GM06990 (cell line): ENCODE measurements at regions not wholly inside any gene's neighbourhood (a gene's known extent, or its start where the extent isn't known, plus 50 kb on each side); places are given as distances from the start of the nearest gene placed in this dataset.

Experiments used
- DNase-seq: peaks from one replicate; pipeline ENCODE4 v3.0.0-alpha.2; 2011; ENCODE audit not compliant: insufficient read length; ENCODE audit errors: extremely low read depth
- H3K27me3 ChIP-seq: replicated peaks from 2 replicates; pipeline ENCODE4 v1.6.0; 2011; ENCODE audit warnings: low read length; ENCODE audit not compliant: control insufficient read depth, insufficient read depth
- H3K36me3 ChIP-seq: 2 replicates; pipeline ENCODE4 v1.5.1; 2011; ENCODE audit warnings: low read length; ENCODE audit not compliant: control insufficient read depth, insufficient read depth
- H3K4me3 ChIP-seq: replicated peaks from 2 replicates; pipeline ENCODE4 v1.5.1; 2011; ENCODE audit warnings: low read depth, mild to moderate bottlenecking, control low read depth, low read length
- CTCF ChIP-seq: IDR thresholded peaks from 2 replicates; pipeline ENCODE4 v1.5.1; 2011; ENCODE audit warnings: low read length, control low read depth, mild to moderate bottlenecking, inconsistent platforms; ENCODE audit not compliant: insufficient read depth, poor library complexity, severe bottlenecking

- no peak overlapping the region for H3K4me3 ChIP-seq
- H3K27me3 ChIP-seq = no peaks in the 10 kb centered on the region
- TF ChIP-seq CTCF = peak; percentile 58
- peak; percentile 54 for DNase-seq
- no peaks in the 10 kb centered on the region for H3K36me3 ChIP-seq
Observed at GRCh38 chr3:139202226-139202958, 141.4 kb upstream of the MRPS22 start.

GRCh38 chr3:139202959-139203349, 140.9 kb upstream of the MRPS22 start:
- no peak for TF ChIP-seq CTCF
- H3K4me3 ChIP-seq = no peak overlapping the region
- H3K27me3 ChIP-seq = no peaks in the 10 kb centered on the region

GRCh38 chr3:139203752-139204151, 140.1 kb upstream of the MRPS22 start:
- Histone ChIP-seq H3K36me3 (no peaks in the 10 kb centered on the region), H3K4me3 (no peak overlapping the region), H3K27me3 (no peaks in the 10 kb centered on the region)
- no peak for TF ChIP-seq CTCF
- no peak for DNase-seq

More at GRCh38 chr3:139202959-139203349, 140.9 kb upstream of the MRPS22 start:
- no peaks in the 10 kb centered on the region for H3K36me3 ChIP-seq
- no peak for DNase-seq

GRCh38 chr3:139204728-139205127, 139.1 kb upstream of the MRPS22 start:
- no peaks in the 10 kb centered on the region for H3K36me3 ChIP-seq
- no peak for TF ChIP-seq CTCF
- no peak overlapping the region for H3K4me3 ChIP-seq
- H3K27me3 ChIP-seq = no peaks in the 10 kb centered on the region
- DNase-seq = no peak

- Histone ChIP-seq H3K4me3 (no peak overlapping the region), H3K27me3 (peaks cover 2% of the 10 kb centered on the region), H3K36me3 (no peaks in the 10 kb centered on the region)
- DNase-seq = no peak
- TF ChIP-seq CTCF = no peak
Observed at GRCh38 chr3:139213936-139214335, 129.9 kb upstream of the MRPS22 start.

- no peak for DNase-seq
- no peak for TF ChIP-seq CTCF
- H3K27me3 ChIP-seq = peaks cover 2% of the 10 kb centered on the region
Observed at GRCh38 chr3:139216958-139217357, 126.9 kb upstream of the MRPS22 start.

More at GRCh38 chr3:139216958-139217357, 126.9 kb upstream of the MRPS22 start:
- Histone ChIP-seq H3K36me3 (no peaks in the 10 kb centered on the region), H3K4me3 (no peak overlapping the region)
